C4-2B (cell line): ENCODE measurements at regions not wholly inside any gene's neighbourhood (a gene's known extent, or its start where the extent isn't known, plus 50 kb on each side); places are given as distances from the start of the nearest gene placed in this dataset.

Source experiments
- ZFX ChIP-seq: fragments of 450-650 bp; IDR thresholded peaks from 2 replicates; pipeline ENCODE4 v1.6.1; 2017
- TF ChIP-seq, protein P1 (sequence below): fragments of 450-650 bp; conservative IDR thresholded peaks from 2 replicates; pipeline ENCODE4 v1.5.1; 2017; ENCODE audit warnings: mild to moderate bottlenecking

DNA sequence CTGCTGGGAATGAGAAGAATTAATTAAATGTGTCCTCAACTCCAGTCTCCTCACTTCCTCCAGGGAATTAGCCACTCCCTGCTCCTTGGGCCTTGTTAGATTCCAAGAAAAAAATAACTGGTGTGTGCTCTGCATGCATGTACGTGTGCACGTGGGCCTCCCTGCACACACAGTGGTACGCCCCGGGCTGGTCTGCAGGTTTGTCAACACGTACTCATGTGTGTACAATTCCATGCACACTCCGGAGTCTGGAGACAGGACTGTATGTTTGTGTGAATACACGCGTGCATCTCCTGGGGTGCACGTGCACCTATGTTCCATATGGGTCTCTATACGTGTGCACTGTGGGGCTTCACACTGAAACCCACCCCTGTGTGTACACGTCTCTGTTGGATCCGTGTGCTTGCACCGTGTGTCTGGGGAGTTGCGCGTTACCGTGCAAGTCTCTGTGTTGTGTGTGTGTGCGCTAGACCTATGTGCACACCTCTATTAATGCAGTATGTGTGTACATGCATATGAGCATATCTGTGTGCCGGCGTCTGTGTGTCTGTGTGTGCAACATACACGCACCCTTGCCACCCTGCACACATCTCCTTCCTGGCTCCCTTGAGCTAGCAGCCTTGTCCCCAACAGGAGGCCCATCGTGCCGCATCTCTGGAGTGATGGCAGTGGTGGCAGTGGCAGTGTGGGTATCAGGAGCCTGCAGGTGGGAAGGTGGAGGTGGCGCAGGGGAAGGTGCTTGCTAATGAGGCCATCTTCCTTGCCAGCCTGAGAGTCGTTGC, 210.1 kb downstream of the TBC1D2B start:
- TF ChIP-seq, protein P1, sequence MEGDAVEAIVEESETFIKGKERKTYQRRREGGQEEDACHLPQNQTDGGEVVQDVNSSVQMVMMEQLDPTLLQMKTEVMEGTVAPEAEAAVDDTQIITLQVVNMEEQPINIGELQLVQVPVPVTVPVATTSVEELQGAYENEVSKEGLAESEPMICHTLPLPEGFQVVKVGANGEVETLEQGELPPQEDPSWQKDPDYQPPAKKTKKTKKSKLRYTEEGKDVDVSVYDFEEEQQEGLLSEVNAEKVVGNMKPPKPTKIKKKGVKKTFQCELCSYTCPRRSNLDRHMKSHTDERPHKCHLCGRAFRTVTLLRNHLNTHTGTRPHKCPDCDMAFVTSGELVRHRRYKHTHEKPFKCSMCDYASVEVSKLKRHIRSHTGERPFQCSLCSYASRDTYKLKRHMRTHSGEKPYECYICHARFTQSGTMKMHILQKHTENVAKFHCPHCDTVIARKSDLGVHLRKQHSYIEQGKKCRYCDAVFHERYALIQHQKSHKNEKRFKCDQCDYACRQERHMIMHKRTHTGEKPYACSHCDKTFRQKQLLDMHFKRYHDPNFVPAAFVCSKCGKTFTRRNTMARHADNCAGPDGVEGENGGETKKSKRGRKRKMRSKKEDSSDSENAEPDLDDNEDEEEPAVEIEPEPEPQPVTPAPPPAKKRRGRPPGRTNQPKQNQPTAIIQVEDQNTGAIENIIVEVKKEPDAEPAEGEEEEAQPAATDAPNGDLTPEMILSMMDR: no peak
- TF ChIP-seq ZFX: no peak
